PC-9 (cell line): ENCODE measurements at regions not wholly inside any gene's neighbourhood (a gene's known extent, or its start where the extent isn't known, plus 50 kb on each side); places are given as distances from the start of the nearest gene placed in this dataset.

Experiments
- BruUV-seq: library from RNA; stranded (reverse); fragments of 400-500 nt; replicated peaks from 2 replicates; lab custom pipeline; 2021; lab: Mats Ljungman, UMichigan
- CTCF ChIA-PET: fragments of 300-600 bp; sonication (Branson Sonifier 250); formaldehyde crosslinking; loops from one replicate; lab custom pipeline; 2022; ENCODE audit warnings: antibody characterized with exemption; lab: Charles Lee
- POLR2A ChIA-PET: fragments of 300-600 bp; sonication (Branson Sonifier 250); formaldehyde crosslinking; loops from one replicate; lab custom pipeline; 2022; ENCODE audit warnings: antibody characterized with exemption; ENCODE audit not compliant: unreplicated experiment; lab: Charles Lee
- DNase-seq, 2 experiments: peaks; one replicate each; pipeline versions ENCODE4 v3.0.0 to v3.0.0-alpha.2; 2015 to 2022; ENCODE audit warnings: mixed read lengths in 1 of 2
- H2AFZ ChIP-seq: fragments of 200-600 bp; sonication (generic); 2 replicates; pipeline ENCODE4 v1.8.1; 2017; ENCODE audit warnings: antibody characterized with exemption
- H3F3A ChIP-seq: fragments of 200-600 bp; sonication (generic); 2 replicates; pipeline ENCODE4 v1.8.1; 2017; ENCODE audit warnings: antibody characterized with exemption, mild to moderate bottlenecking, low read depth; ENCODE audit not compliant: insufficient read depth
- H3K27ac ChIP-seq: fragments of 200-600 bp; sonication (generic); 2 replicates; pipeline ENCODE4 v1.6.1; 2016; ENCODE audit warnings: mixed run types
- H3K27me3 ChIP-seq: fragments of 200-600 bp; sonication (generic); 2 replicates; pipeline ENCODE4 v1.6.1; 2016; ENCODE audit warnings: low read depth, mixed run types; ENCODE audit not compliant: insufficient read depth
- H3K36me3 ChIP-seq: fragments of 200-600 bp; sonication (generic); 2 replicates; pipeline ENCODE4 v1.6.1; 2016; ENCODE audit warnings: low read depth, mixed run types
- H3K4me1 ChIP-seq: fragments of 200-600 bp; sonication (generic); replicated peaks from 2 replicates; pipeline ENCODE4 v1.6.1; 2016; ENCODE audit warnings: mixed run types; ENCODE audit not compliant: insufficient read depth
- H3K4me2 ChIP-seq: fragments of 200-600 bp; sonication (generic); 2 replicates; pipeline ENCODE4 v1.6.1; 2017; ENCODE audit warnings: mixed run types
- H3K4me3 ChIP-seq: fragments of 200-600 bp; sonication (generic); 2 replicates; pipeline ENCODE4 v1.6.1; 2016; ENCODE audit warnings: mixed run types
- H3K79me2 ChIP-seq: fragments of 200-600 bp; sonication (generic); 2 replicates; pipeline ENCODE4 v1.6.1; 2017; ENCODE audit warnings: low read depth, mixed run types
- H3K9me2 ChIP-seq: fragments of 200-600 bp; sonication (generic); 2 replicates; pipeline ENCODE4 v1.8.1; 2017; ENCODE audit warnings: mild to moderate bottlenecking; ENCODE audit not compliant: insufficient read depth
- H3K9me3 ChIP-seq: fragments of 200-600 bp; sonication (generic); 2 replicates; pipeline ENCODE4 v1.8.1; 2016; ENCODE audit warnings: low read depth; ENCODE audit not compliant: insufficient read depth
- H4K20me1 ChIP-seq: fragments of 200-600 bp; sonication (generic); 2 replicates; pipeline ENCODE4 v1.8.1; 2017; ENCODE audit not compliant: insufficient read depth
- EZH2 ChIP-seq: fragments of 200-600 bp; sonication (generic); IDR thresholded peaks from 2 replicates; pipeline ENCODE4 v1.8.0; 2017; ENCODE audit warnings: antibody characterized with exemption, low read depth
- intact Hi-C: fragments of 100-400 bp; cut with micrococcal nuclease; formaldehyde crosslinking; loops from one replicate; pipeline ENCODE4 v1.10.0; 2022; ENCODE audit not compliant: unreplicated experiment
- TF ChIP-seq, protein P1 (sequence below): fragments of 200-600 bp; sonication (generic); conservative IDR thresholded peaks from 2 replicates; pipeline ENCODE4 v1.6.1; 2017; ENCODE audit warnings: mixed run types, antibody characterized with exemption, mild to moderate bottlenecking, moderate library complexity

DNA sequence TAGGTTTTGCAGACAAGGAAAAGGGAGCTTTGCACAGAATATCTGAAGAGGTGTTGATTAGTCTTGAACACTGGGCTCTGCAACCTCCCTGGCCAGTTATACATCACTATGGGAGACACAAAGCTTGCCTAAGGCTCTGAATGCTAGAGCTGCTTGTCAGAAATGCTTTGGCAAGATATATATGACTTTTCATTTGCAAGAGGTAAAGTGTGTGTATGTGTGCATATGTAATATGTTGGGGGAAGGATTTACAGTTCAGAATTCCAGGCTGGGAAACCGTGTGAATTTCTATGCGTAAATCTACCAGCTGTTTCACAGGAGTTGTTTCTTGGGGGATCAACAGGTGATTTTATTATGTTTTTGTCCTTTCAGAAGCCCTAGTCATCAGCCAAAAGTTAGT, 350.9 kb downstream of the TMEM114 start:
- no TSS peak for BruUV-seq

DNA sequence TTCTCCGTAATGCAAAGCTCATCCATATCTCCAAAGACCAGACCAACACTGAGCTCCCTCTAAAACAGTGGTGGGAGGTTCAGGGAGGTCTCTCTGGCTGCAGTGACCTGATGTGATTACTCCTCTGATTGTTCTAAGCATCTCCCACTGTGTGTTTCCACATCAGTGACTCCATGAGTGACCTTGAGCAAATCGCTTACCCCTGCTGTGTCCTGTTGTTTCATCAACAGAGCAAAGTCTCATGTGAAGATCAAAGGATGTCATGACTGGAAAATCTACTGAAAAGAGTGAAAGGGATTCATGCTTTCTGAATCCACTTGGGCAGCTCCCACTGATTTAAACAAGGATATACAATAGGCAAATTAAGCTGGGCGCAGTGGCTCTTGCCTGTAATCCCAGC, 352.9 kb downstream of the TMEM114 start:
- ChIA-PET POLR2A (no interaction called here), CTCF (no interaction called here)
- no peaks in the 10 kb centered on the region for H3K79me2 ChIP-seq
- TF ChIP-seq EZH2: no peak
- TF ChIP-seq, protein P1, sequence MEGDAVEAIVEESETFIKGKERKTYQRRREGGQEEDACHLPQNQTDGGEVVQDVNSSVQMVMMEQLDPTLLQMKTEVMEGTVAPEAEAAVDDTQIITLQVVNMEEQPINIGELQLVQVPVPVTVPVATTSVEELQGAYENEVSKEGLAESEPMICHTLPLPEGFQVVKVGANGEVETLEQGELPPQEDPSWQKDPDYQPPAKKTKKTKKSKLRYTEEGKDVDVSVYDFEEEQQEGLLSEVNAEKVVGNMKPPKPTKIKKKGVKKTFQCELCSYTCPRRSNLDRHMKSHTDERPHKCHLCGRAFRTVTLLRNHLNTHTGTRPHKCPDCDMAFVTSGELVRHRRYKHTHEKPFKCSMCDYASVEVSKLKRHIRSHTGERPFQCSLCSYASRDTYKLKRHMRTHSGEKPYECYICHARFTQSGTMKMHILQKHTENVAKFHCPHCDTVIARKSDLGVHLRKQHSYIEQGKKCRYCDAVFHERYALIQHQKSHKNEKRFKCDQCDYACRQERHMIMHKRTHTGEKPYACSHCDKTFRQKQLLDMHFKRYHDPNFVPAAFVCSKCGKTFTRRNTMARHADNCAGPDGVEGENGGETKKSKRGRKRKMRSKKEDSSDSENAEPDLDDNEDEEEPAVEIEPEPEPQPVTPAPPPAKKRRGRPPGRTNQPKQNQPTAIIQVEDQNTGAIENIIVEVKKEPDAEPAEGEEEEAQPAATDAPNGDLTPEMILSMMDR: no peak
- H3K9me3 ChIP-seq: no peaks in the 10 kb centered on the region
- no peaks in the 10 kb centered on the region; the same call in 1 of the 2 replicates for H3K27me3 ChIP-seq
- H2AFZ ChIP-seq: no peak overlapping the region
- BruUV-seq: no TSS peak
- no peak for DNase-seq
- H3K4me1 ChIP-seq: no peaks in the 10 kb centered on the region
- intact Hi-C loops: no loop called here
- H3K4me2 ChIP-seq: no peak overlapping the region
- H3K9me2 ChIP-seq: no peaks in the 10 kb centered on the region
- H3K27ac ChIP-seq: no peak overlapping the region
- no peaks in the 10 kb centered on the region for H4K20me1 ChIP-seq
- H3K36me3 ChIP-seq: no peaks in the 10 kb centered on the region
- H3F3A ChIP-seq: no peaks in the 10 kb centered on the region
- H3K4me3 ChIP-seq: no peak overlapping the region

More for the DNA sequence above, 350.9 kb downstream of the TMEM114 start:
- Histone ChIP-seq H2AFZ (no peak overlapping the region), H3K27ac (no peak overlapping the region), H3K4me1 (no peaks in the 10 kb centered on the region), H3K9me2 (no peaks in the 10 kb centered on the region), H3F3A (no peaks in the 10 kb centered on the region), H3K27me3 (no peaks in the 10 kb centered on the region; the same call in 1 of the 2 replicates), H4K20me1 (no peaks in the 10 kb centered on the region), H3K79me2 (no peaks in the 10 kb centered on the region), H3K9me3 (no peaks in the 10 kb centered on the region), H3K4me2 (no peak overlapping the region), H3K36me3 (no peaks in the 10 kb centered on the region), H3K4me3 (no peak overlapping the region)
- ChIA-PET POLR2A (no interaction called here), CTCF (no interaction called here)
- TF ChIP-seq EZH2: no peak
- TF ChIP-seq, protein P1: no peak
- intact Hi-C loops: no loop called here
- DNase-seq: no peak

DNA sequence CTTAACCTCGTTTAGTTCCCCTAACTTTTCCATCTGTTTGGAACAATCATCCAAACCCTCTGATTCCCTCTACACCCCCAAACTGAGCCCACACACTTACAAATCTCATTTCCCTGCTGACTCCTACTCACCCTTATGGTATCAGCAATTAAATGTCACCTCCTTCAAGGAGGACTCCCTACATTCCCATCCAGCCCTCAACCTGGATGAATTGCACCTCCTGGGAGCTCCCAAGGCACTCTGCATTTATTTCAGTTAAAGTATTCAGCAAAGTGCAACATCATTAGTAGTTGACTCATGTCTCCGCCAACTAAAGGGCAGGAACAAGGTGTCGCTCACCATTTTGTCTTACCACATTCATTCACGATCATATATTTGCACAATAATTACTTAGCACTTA, 353.5 kb downstream of the TMEM114 start:
- H3K4me2 ChIP-seq: no peak overlapping the region
- H2AFZ ChIP-seq: no peak overlapping the region
- intact Hi-C loops: no loop called here
- no peaks in the 10 kb centered on the region for H3K9me3 ChIP-seq
- no peaks in the 10 kb centered on the region for H3K9me2 ChIP-seq
- no peak for DNase-seq
- TF ChIP-seq EZH2: no peak
- TF ChIP-seq, protein P1: no peak
- H3K4me3 ChIP-seq: no peak overlapping the region
- POLR2A ChIA-PET: no interaction called here
- no TSS peak for BruUV-seq
- no peaks in the 10 kb centered on the region for H3K27me3 ChIP-seq
- no peaks in the 10 kb centered on the region for H3K4me1 ChIP-seq
- H3F3A ChIP-seq: no peaks in the 10 kb centered on the region
- CTCF ChIA-PET: interaction anchor here (0.6 kb wide), 1 partner anchor 243 kb away, joined by 4 read pairs; no protein-coding TSS in a partner anchor
- no peaks in the 10 kb centered on the region for H4K20me1 ChIP-seq
- no peak overlapping the region for H3K27ac ChIP-seq
- no peaks in the 10 kb centered on the region for H3K36me3 ChIP-seq
- H3K79me2 ChIP-seq: no peaks in the 10 kb centered on the region
